SK-N-SH treated with all-trans-retinoic acid at 6 μM for 48 hours (cell line): ENCODE measurements at regions not wholly inside any gene's neighbourhood (a gene's known extent, or its start where the extent isn't known, plus 50 kb on each side); places are given as distances from the start of the nearest gene placed in this dataset.
"Not testable (repeated sequence)": the region's sequence is repeated elsewhere in the genome, so short reads cannot be mapped to it uniquely, and the experiment has no call there.

Experiments used
- ATAC-seq: fragments of 200-7000 bp; cut with Tn5 transposase; 3 replicates; pipeline ENCODE4 v1.9.1; 2020; ENCODE audit warnings: mild to moderate bottlenecking, moderate library complexity
- ARNTL ChIP-seq: fragments of 450-650 bp; formaldehyde crosslinking; IDR thresholded peaks from 2 replicates; pipeline ENCODE4 v1.5.0; 2020; ENCODE audit warnings: low read depth, mild to moderate bottlenecking, moderate library complexity, borderline replicate concordance
- CSDC2 ChIP-seq: fragments of 250-450 bp; sonication (Bioruptor Pico); IDR thresholded peaks from 2 replicates; pipeline ENCODE4 v1.5.0; 2020; ENCODE audit warnings: mild to moderate bottlenecking, moderate library complexity
- GLIS3 ChIP-seq: fragments of 250-450 bp; sonication (Bioruptor Pico); IDR thresholded peaks from 2 replicates; pipeline ENCODE4 v1.5.0; 2020; ENCODE audit warnings: mild to moderate bottlenecking, moderate library complexity
- ISL1 ChIP-seq: fragments of 250-450 bp; sonication (Bioruptor Pico); IDR thresholded peaks from 2 replicates; pipeline ENCODE4 v2.1.2; 2022; ENCODE audit warnings: mild to moderate bottlenecking, moderate library complexity
- OSR1 ChIP-seq: fragments of 250-450 bp; sonication (Bioruptor Pico); IDR thresholded peaks from 2 replicates; pipeline ENCODE4 v1.8.0; 2022; ENCODE audit warnings: moderate library complexity, mild to moderate bottlenecking, inconsistent platforms
- PPARA ChIP-seq: fragments of 250-450 bp; sonication (Bioruptor Pico); IDR thresholded peaks from 2 replicates; pipeline ENCODE4 v1.5.0; 2020; ENCODE audit warnings: mild to moderate bottlenecking, borderline replicate concordance
- RARB ChIP-seq: fragments of 250-450 bp; sonication (Bioruptor Pico); IDR thresholded peaks from 2 replicates; pipeline ENCODE4 v1.8.0; 2021; ENCODE audit warnings: mild to moderate bottlenecking, moderate library complexity
- SNAI2 ChIP-seq: fragments of 250-450 bp; sonication (Bioruptor Pico); IDR thresholded peaks from 2 replicates; pipeline ENCODE4 v1.5.0; 2020; ENCODE audit warnings: mild to moderate bottlenecking, moderate library complexity
- TCF4 ChIP-seq: fragments of 250-450 bp; sonication (Bioruptor Pico); IDR thresholded peaks from 2 replicates; pipeline ENCODE4 v1.8.0; 2021; ENCODE audit warnings: mild to moderate bottlenecking, moderate library complexity, borderline replicate concordance
- TOX ChIP-seq: fragments of 250-450 bp; sonication (Bioruptor Pico); IDR thresholded peaks from 2 replicates; pipeline ENCODE4 v1.8.0; 2021; ENCODE audit warnings: mild to moderate bottlenecking, moderate library complexity, borderline replicate concordance
- ZC3H10 ChIP-seq: fragments of 250-450 bp; sonication (Bioruptor Pico); IDR thresholded peaks from 2 replicates; pipeline ENCODE4 v1.5.1; 2021; ENCODE audit warnings: mild to moderate bottlenecking, moderate library complexity
- ZFP3 ChIP-seq: fragments of 250-450 bp; sonication (Bioruptor Pico); IDR thresholded peaks from 2 replicates; pipeline ENCODE4 v1.5.0; 2020; ENCODE audit warnings: mild to moderate bottlenecking, moderate library complexity
- ZFP30 ChIP-seq: fragments of 450-650 bp; formaldehyde crosslinking; IDR thresholded peaks from 2 replicates; pipeline ENCODE4 v1.5.0; 2022; ENCODE audit warnings: mild to moderate bottlenecking, moderate library complexity
- ZNF565 ChIP-seq: fragments of 450-650 bp; formaldehyde crosslinking; conservative IDR thresholded peaks from 2 replicates; pipeline ENCODE4 v1.5.0; 2020; ENCODE audit warnings: low read depth, mild to moderate bottlenecking, moderate library complexity
- ZNF70 ChIP-seq: fragments of 450-650 bp; formaldehyde crosslinking; IDR thresholded peaks from 2 replicates; pipeline ENCODE4 v1.5.0; 2020; ENCODE audit warnings: mild to moderate bottlenecking, moderate library complexity
- ZNF8 ChIP-seq: fragments of 450-650 bp; formaldehyde crosslinking; IDR thresholded peaks from 2 replicates; pipeline ENCODE4 v1.5.0; 2020; ENCODE audit warnings: mild to moderate bottlenecking, moderate library complexity
- TF ChIP-seq, protein P1 (sequence below): fragments of 250-450 bp; sonication (Bioruptor Pico); IDR thresholded peaks from 2 replicates; pipeline ENCODE4 v1.8.0; 2021; ENCODE audit warnings: low read depth, mild to moderate bottlenecking, moderate library complexity, borderline replicate concordance
- TF ChIP-seq, protein P2 (sequence below): fragments of 250-450 bp; sonication (Bioruptor Pico); IDR thresholded peaks from 2 replicates; pipeline ENCODE4 v1.5.1; 2021; ENCODE audit warnings: mild to moderate bottlenecking, moderate library complexity
- TF ChIP-seq, protein P3 (sequence below): fragments of 250-450 bp; sonication (Bioruptor Pico); IDR thresholded peaks from 2 replicates; pipeline ENCODE4 v1.5.1; 2020; ENCODE audit warnings: low read depth, mild to moderate bottlenecking, moderate library complexity
- TF ChIP-seq, protein P4 (sequence below): fragments of 250-450 bp; sonication (Bioruptor Pico); IDR thresholded peaks from 2 replicates; pipeline ENCODE4 v1.5.0; 2020; ENCODE audit warnings: mild to moderate bottlenecking, moderate library complexity

DNA sequence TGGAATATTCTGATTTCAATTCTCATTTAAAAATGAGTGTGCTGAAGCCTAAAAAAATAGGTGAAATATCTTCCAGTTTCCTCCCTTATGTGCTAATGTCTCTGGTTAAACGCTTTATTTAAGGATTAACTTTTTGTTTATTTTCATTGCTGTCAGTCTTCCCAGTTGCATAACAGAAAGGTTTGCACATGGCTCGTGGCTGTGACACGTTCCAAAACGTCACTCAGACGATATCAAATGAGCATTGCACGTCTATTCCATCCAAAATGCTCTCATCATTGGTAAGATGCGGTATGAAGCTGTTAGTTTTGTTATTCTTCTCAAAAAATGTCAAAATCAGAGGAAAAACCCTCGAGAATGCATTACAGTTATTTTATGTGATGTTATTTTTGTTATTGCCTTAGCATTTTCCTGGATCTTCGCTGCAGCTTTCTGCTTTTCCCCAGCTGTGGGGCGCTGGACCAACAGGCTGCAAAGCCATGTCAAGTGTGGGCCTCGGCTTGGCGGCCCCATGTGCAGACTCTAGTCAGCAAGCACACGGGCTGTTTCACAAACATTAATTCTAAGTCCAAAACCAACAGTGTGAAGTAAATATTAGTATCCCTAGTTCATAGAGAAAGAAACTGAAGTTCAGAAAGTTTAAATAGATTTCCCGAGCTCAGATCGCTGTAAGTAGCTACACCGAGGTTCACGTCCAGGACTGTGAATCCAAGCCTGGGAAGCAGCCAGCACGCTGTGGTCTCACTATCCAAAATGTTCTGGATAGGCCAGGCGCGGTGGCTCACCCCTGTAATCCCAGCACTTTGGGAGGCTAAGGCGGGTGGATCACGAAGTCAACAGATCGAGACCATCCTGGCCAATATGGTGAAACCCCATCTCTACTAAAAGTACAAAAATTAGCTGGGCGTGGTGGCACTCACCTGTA is 793.4 kb upstream of the FRG1 start:
- TF ChIP-seq OSR1 (CRISPR knock-in tag) (no peak), ARNTL (CRISPR knock-in tag) (no peak), TOX (CRISPR knock-in tag) (no peak), GLIS3 (CRISPR knock-in tag) (no peak), ZNF70 (no peak), SNAI2 (CRISPR knock-in tag) (no peak)
- TF ChIP-seq, protein P1, sequence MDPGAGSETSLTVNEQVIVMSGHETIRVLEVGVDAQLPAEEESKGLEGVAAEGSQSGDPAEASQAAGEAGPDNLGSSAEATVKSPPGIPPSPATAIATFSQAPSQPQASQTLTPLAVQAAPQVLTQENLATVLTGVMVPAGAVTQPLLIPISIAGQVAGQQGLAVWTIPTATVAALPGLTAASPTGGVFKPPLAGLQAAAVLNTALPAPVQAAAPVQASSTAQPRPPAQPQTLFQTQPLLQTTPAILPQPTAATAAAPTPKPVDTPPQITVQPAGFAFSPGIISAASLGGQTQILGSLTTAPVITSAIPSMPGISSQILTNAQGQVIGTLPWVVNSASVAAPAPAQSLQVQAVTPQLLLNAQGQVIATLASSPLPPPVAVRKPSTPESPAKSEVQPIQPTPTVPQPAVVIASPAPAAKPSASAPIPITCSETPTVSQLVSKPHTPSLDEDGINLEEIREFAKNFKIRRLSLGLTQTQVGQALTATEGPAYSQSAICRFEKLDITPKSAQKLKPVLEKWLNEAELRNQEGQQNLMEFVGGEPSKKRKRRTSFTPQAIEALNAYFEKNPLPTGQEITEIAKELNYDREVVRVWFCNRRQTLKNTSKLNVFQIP (CRISPR knock-in tag), result no peak
- TF ChIP-seq, protein P2, sequence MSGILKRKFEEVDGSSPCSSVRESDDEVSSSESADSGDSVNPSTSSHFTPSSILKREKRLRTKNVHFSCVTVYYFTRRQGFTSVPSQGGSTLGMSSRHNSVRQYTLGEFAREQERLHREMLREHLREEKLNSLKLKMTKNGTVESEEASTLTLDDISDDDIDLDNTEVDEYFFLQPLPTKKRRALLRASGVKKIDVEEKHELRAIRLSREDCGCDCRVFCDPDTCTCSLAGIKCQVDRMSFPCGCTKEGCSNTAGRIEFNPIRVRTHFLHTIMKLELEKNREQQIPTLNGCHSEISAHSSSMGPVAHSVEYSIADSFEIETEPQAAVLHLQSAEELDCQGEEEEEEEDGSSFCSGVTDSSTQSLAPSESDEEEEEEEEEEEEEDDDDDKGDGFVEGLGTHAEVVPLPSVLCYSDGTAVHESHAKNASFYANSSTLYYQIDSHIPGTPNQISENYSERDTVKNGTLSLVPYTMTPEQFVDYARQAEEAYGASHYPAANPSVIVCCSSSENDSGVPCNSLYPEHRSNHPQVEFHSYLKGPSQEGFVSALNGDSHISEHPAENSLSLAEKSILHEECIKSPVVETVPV, result no peak
- no peak for ATAC-seq

DNA sequence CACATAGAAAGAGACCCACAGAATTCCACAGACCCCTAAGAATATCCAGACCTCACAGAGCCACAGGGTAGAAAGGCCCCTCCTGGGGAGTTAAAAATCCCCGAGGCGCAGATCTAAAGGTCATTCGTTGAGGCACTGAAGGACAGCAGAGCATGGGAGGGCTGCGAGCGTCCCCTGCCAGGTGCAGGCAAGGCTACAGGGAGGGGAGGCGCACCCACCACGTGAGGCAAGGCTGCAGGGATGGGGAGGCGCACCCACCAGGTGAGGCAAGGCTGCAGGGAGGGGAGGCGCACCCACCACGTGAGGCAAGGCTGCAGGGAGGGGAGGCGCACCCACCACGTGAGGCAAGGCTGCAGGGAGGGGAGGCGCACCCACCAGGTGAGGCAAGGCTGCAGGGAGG is 785.6 kb upstream of the FRG1 start:
- ATAC-seq, result not testable (repeated sequence)

DNA sequence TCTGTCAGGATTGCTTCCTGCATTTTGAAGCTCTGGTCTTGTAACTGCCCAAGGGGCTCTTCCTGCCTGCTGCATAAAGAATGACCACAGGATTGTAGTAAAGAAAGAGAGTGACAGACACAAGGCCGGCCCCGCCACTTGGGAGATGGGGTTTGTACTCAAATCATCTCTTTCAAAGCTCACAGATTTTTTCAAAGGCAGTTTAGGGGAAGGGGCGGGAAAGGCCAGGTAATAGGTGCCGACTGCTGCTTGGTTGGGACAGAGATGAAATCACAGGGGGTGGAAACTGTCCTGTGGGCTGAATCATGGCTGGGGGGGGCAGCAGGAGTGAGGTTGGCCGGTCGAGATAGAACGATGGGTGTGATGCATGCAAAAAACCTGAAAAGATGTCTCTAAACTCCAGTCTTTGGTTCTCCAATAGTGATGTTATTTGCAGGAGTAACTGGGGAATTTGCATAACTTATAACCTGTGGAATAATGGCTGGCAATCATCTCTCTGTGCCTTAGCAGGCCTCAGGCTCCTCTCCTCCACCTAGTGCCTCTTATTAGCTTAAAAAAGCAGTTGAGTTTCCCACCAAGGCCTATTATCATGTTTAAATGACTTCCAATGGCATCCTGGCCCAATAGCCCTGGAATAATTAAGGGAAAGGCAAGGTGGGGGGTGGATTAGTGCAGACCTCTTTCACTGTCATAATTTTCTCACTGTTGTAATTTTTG is 778.4 kb upstream of the FRG1 start:
- TF ChIP-seq, protein P3, sequence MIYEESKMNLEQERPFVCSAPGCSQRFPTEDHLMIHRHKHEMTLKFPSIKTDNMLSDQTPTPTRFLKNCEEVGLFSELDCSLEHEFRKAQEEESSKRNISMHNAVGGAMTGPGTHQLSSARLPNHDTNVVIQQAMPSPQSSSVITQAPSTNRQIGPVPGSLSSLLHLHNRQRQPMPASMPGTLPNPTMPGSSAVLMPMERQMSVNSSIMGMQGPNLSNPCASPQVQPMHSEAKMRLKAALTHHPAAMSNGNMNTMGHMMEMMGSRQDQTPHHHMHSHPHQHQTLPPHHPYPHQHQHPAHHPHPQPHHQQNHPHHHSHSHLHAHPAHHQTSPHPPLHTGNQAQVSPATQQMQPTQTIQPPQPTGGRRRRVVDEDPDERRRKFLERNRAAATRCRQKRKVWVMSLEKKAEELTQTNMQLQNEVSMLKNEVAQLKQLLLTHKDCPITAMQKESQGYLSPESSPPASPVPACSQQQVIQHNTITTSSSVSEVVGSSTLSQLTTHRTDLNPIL (CRISPR knock-in tag), result no peak
- TF ChIP-seq OSR1 (CRISPR knock-in tag), result no peak
- no peak for TF ChIP-seq ZFP30 (CRISPR knock-in tag)
- TF ChIP-seq ZNF8 (CRISPR knock-in tag), result no peak
- no peak for TF ChIP-seq PPARA
- TF ChIP-seq ARNTL (CRISPR knock-in tag), result no peak
- no peak for TF ChIP-seq ZNF565
- TF ChIP-seq ZC3H10, result no peak
- TF ChIP-seq RARB, result no peak
- TF ChIP-seq, protein P4, sequence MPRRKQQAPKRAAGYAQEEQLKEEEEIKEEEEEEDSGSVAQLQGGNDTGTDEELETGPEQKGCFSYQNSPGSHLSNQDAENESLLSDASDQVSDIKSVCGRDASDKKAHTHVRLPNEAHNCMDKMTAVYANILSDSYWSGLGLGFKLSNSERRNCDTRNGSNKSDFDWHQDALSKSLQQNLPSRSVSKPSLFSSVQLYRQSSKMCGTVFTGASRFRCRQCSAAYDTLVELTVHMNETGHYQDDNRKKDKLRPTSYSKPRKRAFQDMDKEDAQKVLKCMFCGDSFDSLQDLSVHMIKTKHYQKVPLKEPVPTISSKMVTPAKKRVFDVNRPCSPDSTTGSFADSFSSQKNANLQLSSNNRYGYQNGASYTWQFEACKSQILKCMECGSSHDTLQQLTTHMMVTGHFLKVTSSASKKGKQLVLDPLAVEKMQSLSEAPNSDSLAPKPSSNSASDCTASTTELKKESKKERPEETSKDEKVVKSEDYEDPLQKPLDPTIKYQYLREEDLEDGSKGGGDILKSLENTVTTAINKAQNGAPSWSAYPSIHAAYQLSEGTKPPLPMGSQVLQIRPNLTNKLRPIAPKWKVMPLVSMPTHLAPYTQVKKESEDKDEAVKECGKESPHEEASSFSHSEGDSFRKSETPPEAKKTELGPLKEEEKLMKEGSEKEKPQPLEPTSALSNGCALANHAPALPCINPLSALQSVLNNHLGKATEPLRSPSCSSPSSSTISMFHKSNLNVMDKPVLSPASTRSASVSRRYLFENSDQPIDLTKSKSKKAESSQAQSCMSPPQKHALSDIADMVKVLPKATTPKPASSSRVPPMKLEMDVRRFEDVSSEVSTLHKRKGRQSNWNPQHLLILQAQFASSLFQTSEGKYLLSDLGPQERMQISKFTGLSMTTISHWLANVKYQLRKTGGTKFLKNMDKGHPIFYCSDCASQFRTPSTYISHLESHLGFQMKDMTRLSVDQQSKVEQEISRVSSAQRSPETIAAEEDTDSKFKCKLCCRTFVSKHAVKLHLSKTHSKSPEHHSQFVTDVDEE, result no peak
- no peak for TF ChIP-seq GLIS3 (CRISPR knock-in tag)
- TF ChIP-seq SNAI2 (CRISPR knock-in tag), result no peak
- TF ChIP-seq CSDC2 (CRISPR knock-in tag), result no peak
- no peak for TF ChIP-seq TOX (CRISPR knock-in tag)
- TF ChIP-seq TCF4 (CRISPR knock-in tag), result no peak
- no peak for TF ChIP-seq ISL1 (CRISPR knock-in tag)
- TF ChIP-seq ZFP3 (CRISPR knock-in tag), result no peak
- TF ChIP-seq, protein P2, result no peak
- ATAC-seq, result no peak
